Mucosa of stomach (tissue), 1 donor: ENCODE measurements at regions not wholly inside any gene's neighbourhood (a gene's known extent, or its start where the extent isn't known, plus 50 kb on each side); places are given as distances from the start of the nearest gene placed in this dataset.
"Not testable (repeated sequence)": the region's sequence is repeated elsewhere in the genome, so short reads cannot be mapped to it uniquely, and the experiment has no call there.

ENCODE experiments used
- H3K27me3 ChIP-seq: one replicate; pipeline ENCODE4 v1.7.0; 2013; ENCODE audit warnings: mild to moderate bottlenecking, low read length; ENCODE audit not compliant: control insufficient read depth, insufficient read depth
- H3K36me3 ChIP-seq: one replicate; pipeline ENCODE4 v1.7.0; 2013; ENCODE audit warnings: low read length; ENCODE audit not compliant: control insufficient read depth, insufficient read depth
- H3K4me1 ChIP-seq: one replicate; pipeline ENCODE4 v1.7.0; 2013; ENCODE audit warnings: mild to moderate bottlenecking, low read length; ENCODE audit not compliant: control insufficient read depth, insufficient read depth
- H3K4me3 ChIP-seq: one replicate; pipeline ENCODE4 v1.7.0; 2013; ENCODE audit warnings: low read length
- H3K9ac ChIP-seq: one replicate; pipeline ENCODE4 v1.7.0; 2013; ENCODE audit warnings: mild to moderate bottlenecking, low read length, moderate library complexity
- H3K9me3 ChIP-seq: one replicate; pipeline ENCODE4 v1.7.0; 2013; ENCODE audit warnings: mild to moderate bottlenecking, low read length, moderate library complexity; ENCODE audit not compliant: control insufficient read depth
- donor health status: Pancreatic carcinoma.

GRCh38 chr1:98113811-98114210 is 193.0 kb upstream of the DPYD start:
- Histone ChIP-seq H3K4me1 (no peaks in the 10 kb centered on the region), H3K9ac (no peak overlapping the region), H3K36me3 (no peaks in the 10 kb centered on the region), H3K27me3 (no peaks in the 10 kb centered on the region), H3K4me3 (no peak overlapping the region), H3K9me3 (no peaks in the 10 kb centered on the region)

DNA sequence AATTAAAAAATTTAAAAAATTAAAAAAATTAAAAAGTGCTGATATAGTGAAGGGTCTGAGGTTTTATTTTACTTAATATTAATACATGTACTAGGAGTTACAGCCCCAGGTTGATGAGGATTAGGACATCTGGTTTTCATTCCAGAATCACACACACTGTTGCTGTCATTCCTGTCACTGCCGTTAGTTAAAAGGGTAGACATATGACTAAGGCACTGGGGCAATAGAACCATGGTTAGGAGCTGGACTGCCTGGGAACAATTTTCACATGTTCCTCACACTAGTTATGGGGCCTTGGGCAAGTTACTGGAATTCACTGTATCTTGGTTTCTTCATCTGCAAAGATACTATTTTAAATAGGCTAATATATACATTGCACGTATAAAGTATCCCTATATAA is 191.8 kb upstream of the DPYD start:
- no peaks in the 10 kb centered on the region for H3K4me1 ChIP-seq
- H3K36me3 ChIP-seq = no peaks in the 10 kb centered on the region
- H3K9me3 ChIP-seq = no peaks in the 10 kb centered on the region
- H3K4me3 ChIP-seq = no peak overlapping the region
- no peak overlapping the region for H3K9ac ChIP-seq
- no peaks in the 10 kb centered on the region for H3K27me3 ChIP-seq

GRCh38 chr1:98110674-98111073 is 189.8 kb upstream of the DPYD start:
- no peak overlapping the region for H3K4me3 ChIP-seq
- H3K36me3 ChIP-seq = no peaks in the 10 kb centered on the region
- no peak overlapping the region for H3K9ac ChIP-seq
- no peaks in the 10 kb centered on the region for H3K9me3 ChIP-seq
- no peaks in the 10 kb centered on the region for H3K27me3 ChIP-seq
- no peaks in the 10 kb centered on the region for H3K4me1 ChIP-seq

- H3K4me3 ChIP-seq, H3K36me3 ChIP-seq, H3K9me3 ChIP-seq, H3K27me3 ChIP-seq, H3K4me1 ChIP-seq, H3K9ac ChIP-seq: not testable (repeated sequence)
These were observed 187.5 kb upstream of the DPYD start for GRCh38 chr1:98108378-98108777.

DNA sequence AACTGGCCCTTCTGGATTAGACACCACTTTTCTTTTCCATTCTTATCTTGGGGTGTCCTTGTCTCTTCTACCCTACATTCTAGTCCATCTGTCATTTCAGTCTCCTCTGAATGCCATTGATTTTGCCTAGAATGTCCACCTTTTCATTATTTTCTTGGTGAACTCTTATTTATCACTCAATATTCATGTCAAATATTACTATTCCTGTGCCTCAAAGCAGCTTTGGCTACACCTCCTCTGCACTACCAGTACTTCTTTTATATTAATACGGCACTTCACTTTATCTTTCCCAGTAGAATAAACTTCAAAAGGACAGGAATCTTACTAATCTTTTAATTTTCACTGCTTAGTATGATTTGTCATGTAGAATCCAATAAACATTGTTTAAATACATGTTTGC is 186.4 kb upstream of the DPYD start:
- Histone ChIP-seq H3K9me3 (no peaks in the 10 kb centered on the region), H3K4me1 (no peaks in the 10 kb centered on the region)

DNA sequence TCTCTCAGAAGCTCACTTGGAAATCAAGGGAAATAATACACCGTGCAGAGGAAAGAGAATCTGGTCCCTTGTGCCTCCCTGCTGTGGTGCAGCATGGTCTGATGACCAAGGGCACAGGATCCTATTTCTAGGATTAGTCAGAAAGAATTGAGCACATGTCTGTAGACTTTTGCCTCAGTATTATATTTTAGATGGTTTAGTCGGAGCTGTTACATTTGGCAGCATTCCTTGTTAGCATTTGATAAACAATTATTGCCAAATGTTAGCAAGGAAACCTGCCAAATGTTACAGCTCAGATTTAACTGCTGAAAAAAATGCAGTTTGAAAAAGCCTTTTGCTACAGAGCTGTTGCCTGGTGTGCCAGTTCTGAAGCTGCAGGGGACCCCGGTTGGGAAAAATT is 183.5 kb upstream of the DPYD start:
- no peaks in the 10 kb centered on the region for H3K27me3 ChIP-seq

More for the DNA sequence above, 186.4 kb upstream of the DPYD start:
- H3K27me3 ChIP-seq = no peaks in the 10 kb centered on the region
- no peaks in the 10 kb centered on the region for H3K36me3 ChIP-seq
- no peak overlapping the region for H3K9ac ChIP-seq
- no peak overlapping the region for H3K4me3 ChIP-seq

DNA sequence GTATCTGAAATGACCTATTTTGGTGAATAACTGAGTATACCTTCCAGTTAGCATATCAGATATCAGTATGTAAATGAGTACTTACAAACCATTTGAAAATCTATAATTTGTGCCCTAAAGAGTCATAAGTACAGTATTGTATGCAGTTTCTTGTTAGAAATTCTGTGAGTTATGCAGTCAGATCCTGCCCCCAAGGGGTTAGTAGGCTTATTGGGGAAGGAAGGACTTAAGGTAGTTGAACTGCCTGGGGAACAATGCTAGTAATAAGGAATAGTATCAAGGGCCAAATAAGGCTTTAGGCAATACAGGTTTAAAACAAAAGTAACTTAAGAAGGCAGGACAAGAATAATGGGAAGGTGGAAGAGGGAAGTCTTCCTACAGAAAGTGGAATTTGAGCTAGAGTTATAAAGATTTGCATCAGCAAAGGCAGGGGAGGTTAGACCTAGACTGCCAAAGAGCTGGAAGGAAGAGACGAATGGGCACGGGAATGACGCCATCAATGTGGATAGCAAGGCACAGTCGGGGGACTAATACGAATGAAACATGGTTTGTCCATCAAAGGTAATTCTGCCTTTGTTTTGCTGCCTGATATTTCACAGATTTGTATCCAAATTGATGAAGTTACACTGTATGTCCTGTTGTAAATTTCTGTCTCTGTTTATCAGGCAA is 182.9 kb upstream of the DPYD start:
- no peak overlapping the region for H3K9ac ChIP-seq
- H3K36me3 ChIP-seq = no peaks in the 10 kb centered on the region
- no peaks in the 10 kb centered on the region for H3K27me3 ChIP-seq
- H3K4me3 ChIP-seq = no peak overlapping the region
- H3K9me3 ChIP-seq = no peaks in the 10 kb centered on the region
- no peaks in the 10 kb centered on the region for H3K4me1 ChIP-seq

More for the DNA sequence above, 183.5 kb upstream of the DPYD start:
- H3K9ac ChIP-seq = no peak overlapping the region
- H3K4me1 ChIP-seq = no peaks in the 10 kb centered on the region
- no peak overlapping the region for H3K4me3 ChIP-seq
- no peaks in the 10 kb centered on the region for H3K36me3 ChIP-seq
- no peaks in the 10 kb centered on the region for H3K9me3 ChIP-seq

- H3K4me1 ChIP-seq = no peaks in the 10 kb centered on the region
- no peaks in the 10 kb centered on the region for H3K9me3 ChIP-seq
- H3K36me3 ChIP-seq = no peaks in the 10 kb centered on the region
- H3K9ac ChIP-seq = no peak overlapping the region
- no peaks in the 10 kb centered on the region for H3K27me3 ChIP-seq
- no peak overlapping the region for H3K4me3 ChIP-seq
These were observed 181.7 kb upstream of the DPYD start for GRCh38 chr1:98102345-98103030.

DNA sequence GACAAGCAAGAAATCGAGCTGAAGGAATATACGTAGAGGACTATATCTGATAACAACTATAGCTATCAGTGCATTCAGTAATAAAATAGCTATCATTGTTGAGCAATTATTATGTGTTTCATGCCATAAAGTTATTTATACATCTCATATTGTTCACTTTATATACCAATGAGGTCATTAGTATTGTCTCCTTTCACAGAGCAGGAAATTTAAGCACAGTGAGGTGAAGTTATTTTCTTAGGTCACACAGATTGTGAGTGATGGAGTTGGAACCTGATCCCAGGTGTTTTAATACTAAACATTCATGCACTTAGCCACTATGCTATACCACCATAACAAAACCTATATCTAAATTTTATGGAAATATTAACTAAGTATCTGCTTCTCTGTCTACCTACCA is 180.5 kb upstream of the DPYD start:
- Histone ChIP-seq H3K4me1 (no peaks in the 10 kb centered on the region), H3K36me3 (no peaks in the 10 kb centered on the region), H3K4me3 (no peak overlapping the region), H3K9ac (no peak overlapping the region), H3K27me3 (no peaks in the 10 kb centered on the region), H3K9me3 (no peaks in the 10 kb centered on the region)

DNA sequence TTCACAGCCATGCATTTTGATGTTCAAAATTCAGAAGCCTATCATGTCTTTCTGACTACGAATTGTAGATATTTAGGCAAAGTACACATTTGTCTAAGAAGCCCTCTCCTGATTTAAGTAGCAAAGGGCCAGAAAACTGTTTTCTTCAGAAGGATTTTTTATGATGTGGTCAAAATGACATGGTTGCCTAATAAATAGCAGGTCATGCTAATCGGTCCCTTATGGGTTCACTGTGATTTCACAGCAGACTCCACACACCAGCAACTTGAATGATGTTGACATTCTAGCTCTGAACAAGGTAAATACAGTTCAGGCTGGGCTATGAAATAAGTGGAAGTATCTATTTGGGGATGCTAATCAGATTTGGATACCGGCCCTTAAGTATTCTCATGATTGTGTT is 178.7 kb upstream of the DPYD start:
- Histone ChIP-seq H3K4me1 (peaks cover 11% of the 10 kb centered on the region), H3K27me3 (peaks cover 2% of the 10 kb centered on the region), H3K9ac (no peak overlapping the region), H3K4me3 (no peak overlapping the region), H3K9me3 (no peaks in the 10 kb centered on the region), H3K36me3 (no peaks in the 10 kb centered on the region)

DNA sequence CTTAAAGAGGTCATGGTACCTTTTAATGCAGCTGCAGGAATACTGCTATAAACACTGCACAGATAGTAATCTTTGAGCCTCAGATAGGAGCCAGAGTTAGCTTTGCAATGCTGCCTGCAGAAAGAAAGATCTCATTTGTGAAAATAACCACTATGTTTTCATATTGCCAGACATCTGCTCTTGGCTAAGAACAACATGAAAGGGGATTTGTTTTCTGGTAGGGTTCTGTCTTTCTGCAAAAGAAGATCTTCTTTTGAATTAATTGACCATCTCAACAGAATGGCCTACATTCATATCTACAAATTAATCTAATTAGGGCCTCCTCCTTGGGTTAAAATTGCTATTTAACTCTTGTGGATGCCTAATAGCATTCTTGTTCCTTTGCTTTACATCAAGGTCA is 177.6 kb upstream of the DPYD start:
- peaks cover 11% of the 10 kb centered on the region for H3K4me1 ChIP-seq
- no peak overlapping the region for H3K4me3 ChIP-seq
- H3K9ac ChIP-seq = no peak overlapping the region
- no peaks in the 10 kb centered on the region for H3K9me3 ChIP-seq
- H3K27me3 ChIP-seq = peaks cover 9% of the 10 kb centered on the region
- H3K36me3 ChIP-seq = no peaks in the 10 kb centered on the region

DNA sequence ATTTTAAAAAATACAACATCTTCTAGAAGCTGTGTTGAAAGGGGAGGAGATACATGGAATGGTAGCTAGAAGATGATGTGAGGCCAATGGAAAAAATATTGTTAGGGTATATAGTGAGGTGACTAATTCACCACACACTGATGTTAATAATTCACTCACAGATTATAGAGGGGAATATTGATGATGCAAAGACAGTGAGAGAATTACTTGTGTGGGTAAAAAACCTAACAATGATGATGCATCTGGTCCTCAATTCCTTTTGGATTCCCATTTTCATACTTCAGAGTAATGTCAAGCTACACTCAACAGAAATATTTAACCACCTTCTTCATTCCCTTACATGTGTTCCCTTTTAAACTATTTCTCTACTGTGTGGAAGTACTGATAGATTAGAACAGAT is 169.5 kb upstream of the DPYD start:
- H3K4me1 ChIP-seq = peaks cover 12% of the 10 kb centered on the region
- H3K4me3 ChIP-seq = no peak overlapping the region
- peaks cover 9% of the 10 kb centered on the region for H3K27me3 ChIP-seq
- H3K36me3 ChIP-seq = no peaks in the 10 kb centered on the region
- peaks cover 4% of the 10 kb centered on the region for H3K9me3 ChIP-seq
- H3K9ac ChIP-seq = no peak overlapping the region
